GM21825 (cell line): ENCODE measurements at regions not wholly inside any gene's neighbourhood (a gene's known extent, or its start where the extent isn't known, plus 50 kb on each side); places are given as distances from the start of the nearest gene placed in this dataset.

Experiments
- ATAC-seq: cut with Tn5 transposase; IDR thresholded peaks from one replicate; pipeline ENCODE4 v1.9.1; 2021; ENCODE audit warnings: mild to moderate bottlenecking, moderate library complexity; ENCODE audit not compliant: unreplicated experiment

DNA sequence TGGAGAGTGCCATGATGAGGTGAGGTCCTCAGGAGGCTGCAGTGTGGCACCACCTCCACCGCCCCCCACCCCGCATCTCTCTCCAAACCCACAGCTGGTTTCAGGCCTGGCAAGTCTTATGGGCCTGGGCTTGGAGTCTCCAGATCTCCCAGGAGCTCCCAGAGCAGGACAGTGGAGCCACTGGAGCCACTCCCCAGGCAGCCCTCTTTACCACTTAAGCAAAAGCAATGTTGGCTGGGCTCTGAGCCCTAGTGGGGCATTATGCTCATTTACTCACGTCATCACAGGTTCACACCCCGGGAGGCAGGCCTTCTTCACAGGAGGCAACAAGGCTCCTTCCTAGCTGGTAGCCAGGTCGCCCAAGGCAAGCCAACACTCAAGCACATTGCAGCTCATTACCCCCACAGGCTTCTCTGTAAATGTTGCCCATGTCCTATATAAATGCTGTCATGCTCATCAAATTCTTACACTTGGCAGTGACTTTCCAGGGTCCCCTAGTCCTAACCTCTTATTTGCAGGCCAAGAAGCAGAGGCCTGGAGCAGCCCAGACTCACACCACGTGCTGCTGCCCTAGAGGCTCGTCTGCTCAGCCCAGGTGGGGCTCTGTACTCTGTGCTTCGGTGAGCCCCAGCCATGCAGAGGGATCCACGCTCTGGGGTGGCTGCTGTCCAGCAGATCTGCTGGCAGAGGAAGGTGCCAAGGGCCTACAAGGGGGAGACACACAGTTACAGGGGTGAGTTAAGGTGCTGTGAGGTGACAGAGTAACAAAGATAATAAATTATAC lies 459.3 kb downstream of the MATN1 start:
- ATAC-seq, result no peak

DNA sequence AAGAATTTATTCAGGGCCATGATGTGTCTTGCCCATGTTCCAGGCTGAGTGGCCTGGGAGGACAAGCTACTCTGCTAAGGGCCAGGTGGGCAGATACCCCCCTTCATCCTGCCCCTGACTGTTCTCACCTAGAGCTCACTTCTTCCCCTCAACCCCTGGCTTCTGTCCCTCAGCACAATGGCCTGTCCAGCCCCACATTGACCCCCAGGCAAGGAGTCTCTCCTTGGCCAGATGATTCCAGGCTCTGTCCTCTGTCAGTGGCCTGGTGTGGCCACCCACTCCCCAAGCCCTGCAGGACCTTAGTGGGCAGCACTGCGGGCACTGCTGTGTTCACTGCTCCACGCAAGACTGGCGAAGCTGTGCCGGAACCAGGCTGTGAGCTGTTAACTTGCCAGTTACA lies 460.0 kb downstream of the MATN1 start:
- no peak for ATAC-seq

DNA sequence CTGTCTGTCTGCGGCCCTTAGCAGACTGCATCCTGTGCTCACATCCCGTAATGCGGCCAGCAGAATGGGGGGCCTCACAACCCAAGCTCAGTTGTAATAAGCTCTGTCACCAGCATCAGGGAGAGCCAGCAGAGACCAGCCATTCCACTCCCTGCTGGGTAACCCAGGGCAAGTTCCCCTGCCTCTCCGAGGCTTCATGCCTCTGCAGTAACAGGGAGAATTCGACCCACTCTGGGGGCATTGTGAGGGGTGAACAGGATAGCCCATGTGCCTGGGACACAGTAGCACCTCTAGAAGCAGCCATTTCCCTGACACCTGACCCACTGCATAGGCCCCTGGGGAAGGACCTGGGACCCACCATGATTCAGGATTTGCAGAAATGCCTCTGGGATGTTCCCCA lies 461.2 kb downstream of the MATN1 start:
- no peak for ATAC-seq

DNA sequence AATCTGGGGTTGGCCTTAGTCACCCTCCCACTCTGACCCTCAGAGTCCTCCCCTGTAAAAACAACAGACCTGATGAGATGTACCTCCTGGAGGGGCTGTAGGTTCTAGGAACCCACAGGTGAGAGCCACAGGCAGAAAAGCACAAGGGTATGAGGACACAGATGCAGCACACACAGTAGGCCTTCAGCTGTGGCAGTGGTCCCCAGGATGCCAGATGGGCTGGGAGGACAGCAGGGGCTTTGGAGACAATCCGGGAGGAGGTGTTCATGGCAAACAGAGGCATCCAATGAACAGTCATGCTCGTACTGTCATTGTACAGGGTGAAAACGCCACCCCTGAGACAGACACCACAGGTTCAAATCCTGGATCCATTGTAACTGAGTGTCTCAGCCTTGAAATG lies 463.1 kb downstream of the MATN1 start:
- no peak for ATAC-seq

DNA sequence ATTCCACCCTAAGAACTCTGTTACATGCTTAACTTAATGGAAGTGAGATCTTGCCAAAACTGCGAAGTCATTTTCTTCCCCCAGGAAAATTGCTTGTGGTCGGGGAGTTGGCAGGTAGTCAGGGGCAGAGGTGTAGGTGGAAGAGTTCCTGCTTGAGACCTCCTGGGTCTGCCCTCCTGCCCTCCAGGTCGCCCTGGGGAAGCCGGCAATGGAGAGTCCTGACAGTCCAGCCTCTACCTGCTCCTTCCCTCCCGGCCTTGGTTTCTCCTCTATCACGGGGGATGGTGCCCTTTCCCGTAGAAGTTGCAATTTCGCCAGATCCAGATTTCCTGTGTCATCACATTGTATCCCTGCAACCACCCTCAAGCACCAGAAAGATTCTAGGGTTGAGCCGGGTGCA lies 463.8 kb downstream of the MATN1 start:
- ATAC-seq, result no peak

DNA sequence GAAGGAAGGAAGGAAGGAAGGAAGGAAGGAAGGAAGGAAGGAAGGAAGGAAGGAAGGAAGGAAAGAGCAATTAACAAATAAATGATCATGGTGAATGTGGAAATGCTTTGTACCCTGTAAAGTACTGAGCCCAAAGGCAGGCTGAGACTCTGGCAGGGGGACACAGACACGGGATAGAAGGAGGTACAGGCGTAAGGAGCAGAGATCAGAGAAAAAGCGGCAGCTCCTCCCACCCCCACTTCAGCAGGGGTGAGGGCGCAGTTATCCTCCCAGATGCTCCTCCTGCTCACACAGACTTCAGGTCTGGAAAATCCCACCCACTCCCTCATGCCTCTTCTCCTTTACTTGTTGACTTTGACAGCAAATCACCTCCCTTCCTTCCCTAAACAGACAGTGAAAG lies 464.5 kb downstream of the MATN1 start:
- ATAC-seq, result no peak

DNA sequence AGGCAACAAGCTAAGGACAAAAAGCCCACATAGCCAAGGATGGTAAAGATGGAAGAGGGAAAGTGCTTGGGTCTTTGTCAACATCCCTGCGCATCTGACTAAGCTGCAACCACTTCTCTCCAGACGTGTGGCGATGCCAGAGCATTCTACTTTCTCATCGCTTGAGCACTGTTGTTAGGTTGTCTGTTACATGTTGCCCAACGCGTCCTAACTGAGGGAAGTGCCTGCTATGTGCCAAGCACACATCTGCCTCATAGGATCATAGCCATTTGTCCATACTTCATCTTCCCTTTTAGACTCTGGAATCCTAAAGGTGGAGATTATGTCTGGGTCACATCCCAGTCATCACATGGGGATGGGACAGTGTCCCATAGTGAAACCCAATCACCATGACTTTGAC lies 464.9 kb downstream of the MATN1 start:
- no peak for ATAC-seq

DNA sequence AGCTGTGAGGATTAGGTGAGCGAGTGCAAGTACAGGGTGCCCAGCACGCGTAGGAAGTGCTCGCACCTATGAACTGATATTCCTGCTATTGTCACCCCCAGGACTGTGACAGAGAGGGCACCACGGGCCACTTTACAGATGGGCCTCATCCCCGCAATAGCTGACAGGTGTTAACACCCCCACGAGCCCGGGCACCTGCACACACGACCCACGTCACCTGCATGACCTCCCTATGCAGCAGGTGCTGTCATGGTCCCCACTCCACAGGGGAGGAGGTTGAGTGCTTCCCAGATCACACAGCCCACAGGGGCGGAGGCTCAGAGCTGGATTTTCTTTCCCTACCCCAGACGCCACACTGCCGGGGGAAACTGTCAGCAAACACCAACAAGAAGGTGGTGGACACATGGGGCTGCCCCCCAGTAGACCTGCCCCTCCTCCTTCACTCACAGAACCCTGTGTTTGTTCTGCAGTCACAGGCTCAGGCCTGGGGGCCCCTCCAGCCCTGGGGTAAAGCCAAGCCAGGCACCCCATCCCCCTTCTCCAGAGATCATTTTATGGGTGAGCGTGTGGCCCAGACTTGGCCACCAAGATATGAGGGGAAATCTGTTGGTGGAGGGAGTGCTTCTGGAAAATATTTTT lies 465.5 kb downstream of the MATN1 start:
- ATAC-seq, result no peak

DNA sequence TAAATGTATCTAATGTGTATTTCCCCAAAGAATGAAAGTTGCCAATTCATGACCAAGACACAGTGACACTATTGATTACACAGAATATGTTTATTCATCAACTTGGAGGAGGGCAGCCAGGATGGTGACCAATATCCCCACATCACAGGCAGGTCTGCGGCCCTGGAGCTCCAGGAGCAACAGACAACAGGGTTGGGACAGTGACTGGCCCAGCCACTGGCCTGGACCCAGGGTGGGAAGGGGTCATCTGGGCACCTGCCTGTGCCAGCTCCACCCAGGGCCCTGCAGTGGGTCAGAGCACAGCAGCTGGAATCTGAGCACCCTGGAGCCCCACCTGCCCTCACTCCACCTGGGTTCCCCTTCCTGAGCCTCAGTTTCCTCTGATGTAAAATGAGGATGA lies 466.1 kb downstream of the MATN1 start:
- no peak for ATAC-seq

DNA sequence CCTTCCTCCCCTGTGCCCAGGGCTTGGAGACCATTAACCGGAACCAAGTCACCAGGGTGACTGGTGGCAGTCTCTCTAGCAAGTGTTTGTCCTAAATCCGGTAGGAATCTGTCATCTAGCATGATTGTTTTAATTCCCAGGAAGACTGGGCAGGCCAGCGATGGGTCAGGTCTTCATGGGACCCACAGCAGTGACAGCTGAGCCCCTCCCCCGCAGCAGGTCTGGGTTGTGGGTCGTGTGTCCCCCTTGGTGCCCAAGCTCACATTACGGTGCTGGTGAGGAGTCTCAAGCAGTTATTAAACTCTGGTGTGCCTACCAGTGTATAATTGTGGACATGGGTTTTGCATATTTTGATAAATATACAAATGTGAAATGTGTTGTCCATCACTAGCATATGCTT lies 466.5 kb downstream of the MATN1 start:
- no peak for ATAC-seq

DNA sequence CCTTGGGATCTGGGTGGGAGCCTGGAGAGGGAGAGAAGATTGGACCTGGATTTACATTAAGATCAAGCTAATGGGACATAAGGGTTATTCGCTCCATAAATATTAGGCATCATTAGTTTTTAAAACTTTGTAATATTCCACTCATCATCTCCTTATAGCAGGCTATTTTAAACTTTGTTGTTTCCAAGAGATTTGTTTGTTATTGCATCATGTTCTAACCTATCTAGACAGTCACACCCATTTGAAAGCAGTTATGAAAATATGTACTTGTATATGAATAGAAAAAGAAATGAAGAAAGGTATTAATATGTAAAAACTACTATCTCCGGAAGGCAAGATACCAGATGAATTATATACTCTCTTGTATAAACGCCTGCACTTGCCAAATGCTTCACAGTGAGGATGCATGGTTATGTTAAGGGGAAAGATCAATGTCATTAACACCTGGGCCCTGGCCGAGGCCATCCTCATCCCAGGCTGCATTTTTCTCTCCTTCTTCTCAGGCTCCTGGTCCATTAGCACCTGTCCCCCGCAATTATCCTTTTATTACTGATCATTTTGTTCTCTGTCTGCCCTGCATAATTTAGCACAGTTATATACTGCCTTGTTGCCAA lies 468.2 kb downstream of the MATN1 start:
- ATAC-seq, result no peak

DNA sequence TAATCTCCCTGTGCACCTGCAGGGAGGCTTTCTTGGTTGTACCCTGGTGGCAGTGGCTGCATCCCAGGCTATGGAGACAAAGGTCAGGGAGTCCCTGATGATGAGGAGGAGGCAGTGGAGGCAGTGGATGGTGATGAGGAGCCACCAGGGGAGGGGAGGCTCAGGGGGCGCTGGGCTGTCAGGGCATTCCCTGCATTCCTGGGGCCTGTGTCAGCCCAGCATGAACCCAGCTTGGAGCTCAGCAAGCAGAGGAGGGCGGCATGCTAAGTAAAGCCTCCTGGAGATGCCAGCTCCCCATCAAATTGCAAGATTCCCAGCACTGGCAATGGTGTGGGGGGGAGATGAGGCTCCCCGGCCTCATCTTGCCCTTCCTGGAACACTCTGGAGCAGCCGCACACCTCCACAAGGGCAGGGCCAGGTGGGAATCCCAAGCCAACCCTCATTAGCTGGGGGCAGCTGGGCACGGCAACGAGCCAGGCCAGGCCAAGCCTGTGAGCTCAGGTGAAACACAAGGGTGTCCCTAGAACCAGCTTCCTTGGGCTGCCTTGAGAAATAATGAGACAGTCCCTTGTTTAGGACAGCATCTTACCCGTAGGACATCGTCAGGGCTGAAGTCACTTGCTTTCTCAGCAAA lies 469.5 kb downstream of the MATN1 start:
- ATAC-seq, result no peak

DNA sequence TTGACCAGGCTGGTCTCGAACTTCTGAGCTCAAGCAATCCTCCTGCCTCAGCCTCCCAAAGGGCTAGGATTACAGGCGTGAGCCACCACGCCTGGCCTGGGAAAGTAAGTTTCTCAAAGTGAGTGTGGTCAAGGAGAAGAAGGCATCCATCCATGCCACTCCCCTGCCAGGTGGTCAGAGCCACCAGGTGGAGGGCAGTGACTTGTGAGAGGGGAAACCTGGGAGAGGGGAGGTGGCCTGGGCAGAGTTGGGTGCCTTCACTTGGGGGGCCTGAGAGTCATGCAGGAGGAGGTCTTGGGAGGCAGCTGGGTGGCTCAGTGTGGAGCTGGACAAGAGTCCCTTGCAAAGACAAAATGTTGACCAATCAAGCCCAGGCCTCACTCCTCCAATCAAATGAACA lies 470.0 kb downstream of the MATN1 start:
- ATAC-seq, result no peak

DNA sequence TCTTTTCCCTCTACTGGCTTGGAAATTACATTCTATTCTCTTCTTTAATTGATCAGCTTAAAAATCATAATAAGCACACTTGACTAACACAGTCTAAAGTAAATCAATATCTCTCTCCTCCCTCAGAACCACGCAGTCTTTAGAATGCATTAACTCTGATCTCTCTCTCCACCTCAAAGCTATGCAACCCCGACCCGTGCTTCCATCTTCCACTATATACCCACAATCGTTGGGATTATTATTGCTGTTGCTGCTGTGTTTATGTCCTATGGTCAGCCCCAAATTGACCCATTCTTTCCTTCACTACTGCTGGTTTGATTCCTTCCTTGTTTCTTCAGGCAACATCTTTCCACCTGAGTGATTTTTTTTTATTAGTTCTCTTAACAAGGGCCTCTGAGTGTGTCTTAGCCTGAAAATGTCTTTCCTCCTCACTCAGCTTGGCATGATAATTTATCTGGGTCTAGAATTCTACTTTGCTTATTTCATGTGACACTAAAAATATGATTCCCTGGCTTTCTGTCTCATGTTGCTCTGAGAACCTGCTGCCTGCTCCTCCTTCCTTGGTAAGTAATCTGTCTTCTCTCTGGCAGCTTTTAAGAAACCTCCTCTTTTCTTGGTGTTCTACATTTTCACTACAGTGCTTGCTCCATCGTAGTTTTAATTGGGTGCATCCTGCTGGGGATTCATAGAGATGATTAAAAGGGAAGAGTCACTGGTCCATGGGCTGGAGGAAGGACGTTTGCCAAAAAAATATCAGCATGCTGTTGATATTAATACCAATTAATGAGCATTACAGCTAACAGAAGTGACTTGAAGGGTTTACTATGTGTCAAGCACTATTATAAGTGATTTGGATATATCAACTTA lies 472.2 kb downstream of the MATN1 start:
- no peak for ATAC-seq

DNA sequence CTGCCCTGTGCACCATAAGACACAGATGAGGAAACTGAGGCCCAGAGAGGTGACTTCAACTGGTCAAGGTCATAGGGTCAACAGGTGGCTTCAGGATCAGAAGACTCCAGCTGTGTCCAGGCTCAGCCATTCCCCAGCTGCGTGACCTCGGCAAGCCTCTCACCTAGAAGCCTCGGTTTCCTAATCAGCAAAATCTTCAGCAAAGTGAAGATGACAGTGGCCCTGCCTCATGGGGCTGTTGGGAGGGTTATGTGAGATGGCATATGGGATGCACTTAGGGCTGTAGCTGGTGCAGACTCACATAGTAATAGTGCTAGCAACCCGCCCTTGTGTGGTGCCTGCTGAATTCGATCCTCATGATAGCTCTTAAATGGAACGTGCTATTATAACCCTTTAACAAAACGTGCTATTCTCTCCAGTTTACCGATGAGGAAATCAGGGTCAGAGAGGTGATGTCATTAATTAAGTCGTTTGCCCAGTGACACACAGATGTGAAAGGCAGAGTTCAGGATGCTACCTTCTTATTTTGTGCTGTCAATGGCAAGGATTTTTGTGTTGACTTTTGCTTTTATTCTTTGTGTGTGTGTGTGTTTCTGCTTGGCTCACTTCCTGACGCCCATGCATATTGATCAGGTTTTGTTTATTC lies 472.9 kb downstream of the MATN1 start:
- no peak for ATAC-seq

DNA sequence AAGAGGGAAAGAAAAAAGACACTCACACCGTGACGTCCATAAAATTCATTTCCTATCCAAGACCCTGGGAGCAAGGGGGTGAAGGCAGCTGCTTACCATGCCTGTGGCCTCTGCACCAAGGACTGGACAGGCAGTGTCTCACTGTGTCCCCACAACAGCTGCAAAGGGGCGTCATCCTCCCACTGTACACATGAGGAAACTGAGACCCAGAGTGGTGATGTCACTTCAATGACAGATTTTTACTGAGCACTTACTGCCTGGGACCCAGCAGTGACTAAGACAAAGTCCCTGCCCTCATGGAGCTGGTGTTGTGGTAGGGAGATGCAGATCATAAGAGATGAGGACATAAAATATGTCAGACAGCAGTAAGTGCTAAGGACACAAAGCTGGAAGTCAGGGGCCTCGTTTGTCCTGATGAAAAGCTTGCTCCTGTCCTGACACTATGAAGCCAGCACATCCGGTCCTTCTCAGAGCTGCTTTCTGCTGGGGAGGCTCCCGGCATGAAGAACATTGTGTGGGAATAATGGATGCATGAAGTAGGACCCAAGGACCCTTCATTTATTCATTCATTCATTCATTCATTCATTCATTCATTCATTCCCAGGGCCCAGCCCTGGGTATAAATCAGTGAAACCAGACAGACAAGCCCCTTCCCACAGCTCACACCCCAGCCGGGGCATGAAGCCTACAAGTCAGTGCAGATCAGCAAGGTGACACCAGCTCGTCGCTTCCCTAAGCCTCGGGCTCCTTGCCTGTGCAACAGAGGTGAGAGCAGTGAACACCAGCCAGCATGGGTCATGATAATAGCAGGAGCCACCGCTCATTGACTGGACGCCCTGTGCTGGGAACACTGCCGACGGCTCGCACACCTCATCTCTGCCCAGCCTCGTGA lies 473.7 kb downstream of the MATN1 start:
- ATAC-seq, result no peak

DNA sequence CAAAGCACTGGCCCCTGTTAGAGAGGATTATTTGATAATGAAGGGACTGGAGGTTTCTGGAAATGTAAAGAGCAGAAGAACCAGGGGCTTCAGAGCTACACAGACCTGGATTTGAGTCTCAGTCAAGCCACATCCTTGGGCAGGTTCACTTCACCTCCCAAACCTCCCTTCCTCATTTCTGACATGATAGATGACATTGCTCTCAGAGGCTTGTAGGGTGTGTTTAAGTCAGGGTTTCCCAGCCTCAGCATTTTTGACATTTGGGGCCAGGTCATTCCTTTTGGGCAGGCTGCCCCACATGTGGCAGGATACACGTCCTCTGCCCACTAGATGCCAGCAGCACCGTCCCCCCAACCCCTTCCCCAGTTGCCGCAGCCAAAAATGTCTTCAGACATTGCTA lies 474.6 kb downstream of the MATN1 start:
- no peak for ATAC-seq

DNA sequence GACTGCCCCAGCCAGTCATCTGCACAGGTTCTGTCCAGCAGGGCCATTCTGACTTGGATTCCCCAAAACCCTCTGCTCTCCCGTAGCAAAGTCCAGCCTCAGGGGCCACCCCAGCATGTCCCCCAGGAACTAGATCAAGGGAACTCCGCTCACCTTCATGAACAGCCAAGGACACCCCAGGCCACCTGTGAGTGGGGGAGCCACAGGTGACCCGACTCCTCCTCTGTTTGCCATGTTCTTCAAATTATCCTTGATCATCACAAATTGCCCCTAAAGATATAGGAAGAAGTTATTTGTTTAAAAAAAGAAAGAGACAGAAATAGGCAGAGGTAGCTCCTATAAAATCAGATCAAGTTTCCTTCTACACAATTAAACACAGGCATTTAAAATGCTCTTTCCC lies 475.0 kb downstream of the MATN1 start:
- ATAC-seq, result no peak

DNA sequence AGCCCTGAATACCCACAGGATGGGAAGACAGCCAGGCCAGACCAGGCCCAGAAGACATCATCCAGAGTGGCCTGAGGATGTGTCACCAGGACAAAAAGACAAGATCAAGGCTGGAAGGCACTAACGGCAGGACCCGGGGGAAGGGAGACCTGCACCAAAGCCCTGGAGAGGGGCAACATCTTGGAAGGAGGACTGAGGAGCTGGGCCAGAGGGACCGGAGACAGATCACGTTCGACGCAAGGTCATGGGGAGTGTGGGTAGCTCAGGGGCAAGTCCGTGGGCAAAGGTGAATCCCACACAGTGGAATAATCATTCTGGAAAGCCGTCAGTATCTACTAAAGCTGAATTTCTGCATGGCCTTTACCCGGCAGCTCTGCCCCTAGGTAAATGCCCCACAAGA lies 478.6 kb downstream of the MATN1 start:
- ATAC-seq, result no peak
